ENCODE measurements at regions not wholly inside any gene's neighbourhood (a gene's known extent, or its start where the extent isn't known, plus 50 kb on each side); places are given as distances from the start of the nearest gene placed in this dataset.
"Not testable (repeated sequence)": the region's sequence is repeated elsewhere in the genome, so short reads cannot be mapped to it uniquely, and the experiment has no call there.

- not testable (repeated sequence) for TF ChIP-seq CTCF (IDR thresholded peaks at IDR 0.05; ENCODE audit: borderline replicate concordance, extremely low read depth, low read length, poor library complexity, severe bottlenecking); EZH2 (IDR thresholded peaks at IDR 0.05; ENCODE audit: borderline replicate concordance, low read depth, low read length, severe bottlenecking)
Observed at GRCh38 chr9:40169204-40169603, 813.7 kb downstream of the SPATA31A1 start.
